Astrocyte (in vitro differentiated cells and primary cell): ENCODE measurements at regions not wholly inside any gene's neighbourhood (a gene's known extent, or its start where the extent isn't known, plus 50 kb on each side); places are given as distances from the start of the nearest gene placed in this dataset.

ENCODE experiments used
- DNase-seq: peaks from one replicate; pipeline ENCODE4 v3.0.0-alpha.2; 2010; ENCODE audit warnings: low read depth
- FAIRE-seq: peaks from 2 replicates; lab custom pipeline; 2011; peaks lifted over from hg19 to GRCh38; lab: Jason Lieb, UNC
- H2AFZ ChIP-seq: 2 replicates; pipeline ENCODE4 v1.6.0; 2012; ENCODE audit warnings: low read depth, low read length, inconsistent platforms
- H3K27ac ChIP-seq: 2 replicates; pipeline ENCODE4 v1.5.1; 2011; ENCODE audit warnings: low read depth, low read length, inconsistent platforms
- H3K27me3 ChIP-seq: 2 replicates; pipeline ENCODE4 v1.6.0; 2011; ENCODE audit warnings: low read length, inconsistent platforms; ENCODE audit not compliant: insufficient read depth
- H3K36me3 ChIP-seq: 2 replicates; pipeline ENCODE4 v1.5.1; 2011; ENCODE audit warnings: low read length, inconsistent platforms; ENCODE audit not compliant: insufficient read depth
- H3K4me1 ChIP-seq: 2 replicates; pipeline ENCODE4 v1.5.1; 2011; ENCODE audit warnings: low read length, inconsistent platforms; ENCODE audit not compliant: insufficient read depth
- H3K4me2 ChIP-seq: 2 replicates; pipeline ENCODE4 v1.6.0; 2012; ENCODE audit warnings: low read length, inconsistent platforms
- H3K4me3 ChIP-seq: 2 replicates; pipeline ENCODE4 v1.5.1; 2011; ENCODE audit warnings: low read depth, mild to moderate bottlenecking, low read length, inconsistent platforms; ENCODE audit not compliant: insufficient read depth
- H3K79me2 ChIP-seq: 2 replicates; pipeline ENCODE4 v1.6.0; 2012; ENCODE audit warnings: mild to moderate bottlenecking, low read length, inconsistent platforms; ENCODE audit not compliant: insufficient read depth
- H3K9ac ChIP-seq: 2 replicates; pipeline ENCODE4 v1.6.0; 2012; ENCODE audit warnings: mild to moderate bottlenecking, low read length, inconsistent platforms
- H3K9me3 ChIP-seq: 2 replicates; pipeline ENCODE4 v1.5.1; 2012; ENCODE audit warnings: low read depth, mild to moderate bottlenecking, low read length, inconsistent platforms; ENCODE audit not compliant: insufficient read depth
- H4K20me1 ChIP-seq: 2 replicates; pipeline ENCODE4 v1.6.0; 2012; ENCODE audit warnings: low read length, inconsistent platforms; ENCODE audit not compliant: insufficient read depth
- H3K27ac Mint-ChIP-seq: one replicate; pipeline ENCODE4 v1.8.0; 2021; ENCODE audit warnings: mild to moderate bottlenecking, mixed read lengths; ENCODE audit not compliant: unreplicated experiment
- H3K27me3 Mint-ChIP-seq: one replicate; pipeline ENCODE4 v1.8.0; 2021; ENCODE audit warnings: low read depth, mixed read lengths; ENCODE audit not compliant: unreplicated experiment
- H3K36me3 Mint-ChIP-seq: one replicate; pipeline ENCODE4 v1.8.0; 2021; ENCODE audit warnings: low read depth, mixed read lengths; ENCODE audit not compliant: unreplicated experiment
- H3K4me1 Mint-ChIP-seq: one replicate; pipeline ENCODE4 v1.8.0; 2021; ENCODE audit warnings: low read depth, mixed read lengths; ENCODE audit not compliant: unreplicated experiment
- H3K4me3 Mint-ChIP-seq: one replicate; pipeline ENCODE4 v1.8.0; 2021; ENCODE audit warnings: mild to moderate bottlenecking, moderate library complexity, mixed read lengths; ENCODE audit not compliant: unreplicated experiment
- H3K9me3 Mint-ChIP-seq: one replicate; pipeline ENCODE4 v1.8.0; 2021; ENCODE audit warnings: mild to moderate bottlenecking, mixed read lengths; ENCODE audit not compliant: unreplicated experiment
- EZH2 ChIP-seq: IDR thresholded peaks from 2 replicates; pipeline ENCODE4 v1.6.1; 2012; ENCODE audit warnings: mild to moderate bottlenecking, low read length, inconsistent platforms; ENCODE audit not compliant: insufficient read depth
- TF ChIP-seq, protein P1 (sequence below): IDR thresholded peaks from 2 replicates; pipeline ENCODE4 v1.5.1; 2011; ENCODE audit warnings: low read depth, mild to moderate bottlenecking, inconsistent platforms, low read length, moderate library complexity; ENCODE audit not compliant: insufficient read depth

DNA sequence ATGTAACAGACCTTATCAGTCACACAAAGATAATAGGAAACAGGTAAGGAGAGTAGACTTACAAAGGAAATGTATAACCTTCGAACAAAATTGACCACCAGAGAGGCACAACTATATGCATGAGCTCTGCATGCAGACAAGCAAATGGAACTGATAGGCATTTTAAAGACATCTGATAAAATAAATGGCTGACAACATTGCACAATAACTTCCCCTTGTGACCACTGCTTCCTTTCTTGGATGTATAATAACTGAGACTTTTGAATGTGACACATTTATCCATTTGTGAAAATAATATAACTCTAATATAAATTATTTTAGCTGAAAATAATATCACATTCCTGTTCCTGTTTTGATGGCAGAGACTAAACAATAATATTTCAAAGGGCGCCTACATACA is 654.2 kb upstream of the STEAP1 start:
- Mint-ChIP-seq H3K36me3 (no peaks in the 10 kb centered on the region), H3K9me3 (no peaks in the 10 kb centered on the region), H3K4me3 (no peak overlapping the region), H3K4me1 (no peaks in the 10 kb centered on the region), H3K27ac (no peak overlapping the region), H3K27me3 (no peaks in the 10 kb centered on the region)
- H3K27me3 ChIP-seq, result no peaks in the 10 kb centered on the region
- no peak overlapping the region for H3K9ac ChIP-seq
- H3K4me1 ChIP-seq, result no peaks in the 10 kb centered on the region
- H2AFZ ChIP-seq, result no peak overlapping the region
- no peaks in the 10 kb centered on the region for H3K9me3 ChIP-seq
- no peak for FAIRE-seq
- H3K27ac ChIP-seq, result no peak overlapping the region
- no peak overlapping the region for H3K4me2 ChIP-seq
- no peaks in the 10 kb centered on the region for H3K36me3 ChIP-seq
- no peaks in the 10 kb centered on the region for H4K20me1 ChIP-seq
- no peaks in the 10 kb centered on the region for H3K79me2 ChIP-seq
- TF ChIP-seq, protein P1, sequence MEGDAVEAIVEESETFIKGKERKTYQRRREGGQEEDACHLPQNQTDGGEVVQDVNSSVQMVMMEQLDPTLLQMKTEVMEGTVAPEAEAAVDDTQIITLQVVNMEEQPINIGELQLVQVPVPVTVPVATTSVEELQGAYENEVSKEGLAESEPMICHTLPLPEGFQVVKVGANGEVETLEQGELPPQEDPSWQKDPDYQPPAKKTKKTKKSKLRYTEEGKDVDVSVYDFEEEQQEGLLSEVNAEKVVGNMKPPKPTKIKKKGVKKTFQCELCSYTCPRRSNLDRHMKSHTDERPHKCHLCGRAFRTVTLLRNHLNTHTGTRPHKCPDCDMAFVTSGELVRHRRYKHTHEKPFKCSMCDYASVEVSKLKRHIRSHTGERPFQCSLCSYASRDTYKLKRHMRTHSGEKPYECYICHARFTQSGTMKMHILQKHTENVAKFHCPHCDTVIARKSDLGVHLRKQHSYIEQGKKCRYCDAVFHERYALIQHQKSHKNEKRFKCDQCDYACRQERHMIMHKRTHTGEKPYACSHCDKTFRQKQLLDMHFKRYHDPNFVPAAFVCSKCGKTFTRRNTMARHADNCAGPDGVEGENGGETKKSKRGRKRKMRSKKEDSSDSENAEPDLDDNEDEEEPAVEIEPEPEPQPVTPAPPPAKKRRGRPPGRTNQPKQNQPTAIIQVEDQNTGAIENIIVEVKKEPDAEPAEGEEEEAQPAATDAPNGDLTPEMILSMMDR, result no peak
- no peak for TF ChIP-seq EZH2
- DNase-seq, result no peak
- H3K4me3 ChIP-seq, result no peak overlapping the region

DNA sequence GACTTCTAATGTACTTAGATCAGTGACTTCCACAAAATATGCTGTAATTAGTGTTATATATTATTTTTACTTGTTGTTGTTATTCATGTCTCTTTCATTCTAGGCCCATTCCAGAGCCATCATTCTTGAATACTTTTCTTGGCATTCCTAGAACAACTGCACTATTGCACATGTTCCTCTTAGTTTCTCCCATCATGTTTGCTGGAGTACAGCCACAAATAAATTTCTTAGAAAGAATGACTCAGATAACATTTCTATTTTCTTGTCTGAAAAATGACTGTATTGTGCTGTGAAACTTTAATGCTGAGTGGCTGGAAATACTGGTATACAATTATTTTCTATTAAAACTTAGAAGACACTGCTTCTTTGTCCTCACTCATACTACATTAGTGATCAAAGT is 651.0 kb upstream of the STEAP1 start:
- FAIRE-seq (no peak), DNase-seq (no peak)
- no peaks in the 10 kb centered on the region for H3K4me1 ChIP-seq
- H3K4me3 Mint-ChIP-seq, result no peak overlapping the region
- H3K27me3 Mint-ChIP-seq, result no peaks in the 10 kb centered on the region
- no peak overlapping the region for H3K27ac ChIP-seq
- no peaks in the 10 kb centered on the region for H3K4me1 Mint-ChIP-seq
- H3K27ac Mint-ChIP-seq, result no peak overlapping the region
- no peaks in the 10 kb centered on the region for H3K36me3 Mint-ChIP-seq
- H3K9ac ChIP-seq, result no peak overlapping the region
- H3K36me3 ChIP-seq, result no peaks in the 10 kb centered on the region
- TF ChIP-seq EZH2, result no peak
- TF ChIP-seq, protein P1, result no peak
- H3K4me3 ChIP-seq, result no peak overlapping the region
- no peaks in the 10 kb centered on the region for H4K20me1 ChIP-seq
- no peaks in the 10 kb centered on the region for H3K27me3 ChIP-seq
- no peak overlapping the region for H2AFZ ChIP-seq
- no peaks in the 10 kb centered on the region for H3K9me3 Mint-ChIP-seq
- no peaks in the 10 kb centered on the region for H3K79me2 ChIP-seq
- no peak overlapping the region for H3K4me2 ChIP-seq
- no peaks in the 10 kb centered on the region for H3K9me3 ChIP-seq

DNA sequence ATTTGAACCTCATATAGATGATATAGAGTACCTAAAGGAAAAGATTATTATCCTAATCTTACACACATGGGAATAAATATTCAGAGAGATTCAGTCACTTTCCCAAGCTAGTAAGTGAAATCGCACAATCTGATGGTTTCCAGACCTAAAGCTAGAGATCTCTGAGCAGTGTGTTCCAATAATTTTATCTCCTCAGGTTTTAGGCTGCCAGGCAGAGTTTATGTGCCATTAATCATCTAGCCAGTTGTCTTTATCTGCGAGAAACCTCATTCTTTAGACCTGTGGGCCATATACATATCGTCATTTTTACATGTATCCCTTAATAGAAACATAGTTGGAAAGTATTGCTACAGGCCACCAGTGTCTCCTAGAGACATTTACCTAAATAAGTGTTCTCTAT is 647.2 kb upstream of the STEAP1 start:
- no peak overlapping the region for H3K27ac Mint-ChIP-seq
- FAIRE-seq (no peak), DNase-seq (no peak)
- no peak overlapping the region for H3K9ac ChIP-seq
- TF ChIP-seq, protein P1, result no peak
- no peak overlapping the region for H3K4me3 ChIP-seq
- H4K20me1 ChIP-seq, result no peaks in the 10 kb centered on the region
- H2AFZ ChIP-seq, result no peak overlapping the region
- H3K27me3 Mint-ChIP-seq, result no peaks in the 10 kb centered on the region
- no peaks in the 10 kb centered on the region for H3K4me1 Mint-ChIP-seq
- no peak overlapping the region for H3K4me3 Mint-ChIP-seq
- H3K4me1 ChIP-seq, result no peaks in the 10 kb centered on the region
- no peaks in the 10 kb centered on the region for H3K9me3 Mint-ChIP-seq
- no peaks in the 10 kb centered on the region for H3K79me2 ChIP-seq
- H3K27me3 ChIP-seq, result no peaks in the 10 kb centered on the region
- no peaks in the 10 kb centered on the region for H3K36me3 Mint-ChIP-seq
- H3K9me3 ChIP-seq, result no peaks in the 10 kb centered on the region
- no peaks in the 10 kb centered on the region for H3K36me3 ChIP-seq
- no peak overlapping the region for H3K27ac ChIP-seq
- no peak overlapping the region for H3K4me2 ChIP-seq
